DOHH2 (cell line): ENCODE measurements at regions not wholly inside any gene's neighbourhood (a gene's known extent, or its start where the extent isn't known, plus 50 kb on each side); places are given as distances from the start of the nearest gene placed in this dataset.

Experiments used
- H3F3A ChIP-seq: fragments of 200-600 bp; sonication (generic), shearing (Covaris generic); 2 replicates; pipeline ENCODE4 v1.6.0; 2016; ENCODE audit warnings: antibody characterized with exemption, mild to moderate bottlenecking; ENCODE audit not compliant: control insufficient read depth, insufficient read depth
- H3K27ac ChIP-seq: fragments of 200-600 bp; sonication (generic); 2 replicates; pipeline ENCODE4 v1.5.1; 2014; ENCODE audit warnings: low read depth, mild to moderate bottlenecking, low read length, moderate library complexity
- H3K27me3 ChIP-seq: fragments of 200-600 bp; sonication (generic); 2 replicates; pipeline ENCODE4 v1.6.1; 2014; ENCODE audit warnings: mild to moderate bottlenecking, low read length, mixed read lengths; ENCODE audit not compliant: control insufficient read depth
- H3K36me3 ChIP-seq: fragments of 200-600 bp; sonication (generic); 2 replicates; pipeline ENCODE4 v1.6.1; 2014; ENCODE audit warnings: mild to moderate bottlenecking, low read length, moderate library complexity, mixed read lengths; ENCODE audit not compliant: control insufficient read depth
- H3K4me1 ChIP-seq: fragments of 200-600 bp; sonication (generic); 2 replicates; pipeline ENCODE4 v1.6.1; 2014; ENCODE audit warnings: mild to moderate bottlenecking, low read length, mixed read lengths; ENCODE audit not compliant: control insufficient read depth
- H3K4me2 ChIP-seq: fragments of 200-600 bp; sonication (generic); 2 replicates; pipeline ENCODE4 v1.6.0; 2014; ENCODE audit warnings: mild to moderate bottlenecking, low read length, moderate library complexity
- H3K4me3 ChIP-seq: fragments of 200-600 bp; sonication (generic); 2 replicates; pipeline ENCODE4 v1.5.1; 2014; ENCODE audit warnings: mild to moderate bottlenecking, low read length, mixed read lengths
- H3K79me2 ChIP-seq: fragments of 200-600 bp; sonication (generic); 2 replicates; pipeline ENCODE4 v1.6.1; 2014; ENCODE audit warnings: mild to moderate bottlenecking, low read length, mixed read lengths; ENCODE audit not compliant: control insufficient read depth
- H3K9me2 ChIP-seq: fragments of 200-600 bp; sonication (generic); replicated peaks from 2 replicates; pipeline ENCODE4 v1.6.1; 2014; ENCODE audit warnings: mild to moderate bottlenecking, low read length, mixed read lengths; ENCODE audit not compliant: control insufficient read depth
- H3K9me3 ChIP-seq: fragments of 200-600 bp; sonication (generic); 2 replicates; pipeline ENCODE4 v1.6.1; 2014; ENCODE audit warnings: antibody characterized with exemption, low read length, mixed read lengths; ENCODE audit not compliant: control insufficient read depth, insufficient read depth
- H4K20me1 ChIP-seq: fragments of 200-600 bp; sonication (generic); 2 replicates; pipeline ENCODE4 v1.6.0; 2014; ENCODE audit warnings: low read depth, mild to moderate bottlenecking, antibody characterized with exemption, low read length, moderate library complexity; ENCODE audit not compliant: control insufficient read depth, insufficient read depth
- EZH2phosphoT487 ChIP-seq: fragments of 200-600 bp; sonication (generic); IDR thresholded peaks from 2 replicates; pipeline ENCODE4 v1.6.1; 2017; ENCODE audit warnings: borderline replicate concordance, mild to moderate bottlenecking, antibody characterized with exemption, low read length, moderate library complexity, mixed read lengths
- TF ChIP-seq, protein P1 (sequence below): fragments of 200-600 bp; sonication (generic); IDR thresholded peaks from one replicate; pipeline ENCODE4 v1.5.1; 2014; ENCODE audit warnings: antibody characterized with exemption, mild to moderate bottlenecking, low read depth, low read length; ENCODE audit not compliant: poor library complexity, severe bottlenecking

GRCh38 chr4:186891859-186892486 is 168.3 kb upstream of the FAT1 start:
- no peaks in the 10 kb centered on the region for H3K9me2 ChIP-seq
- no peaks in the 10 kb centered on the region for H4K20me1 ChIP-seq
- no peaks in the 10 kb centered on the region for H3K79me2 ChIP-seq
- H3K9me3 ChIP-seq = no peaks in the 10 kb centered on the region; the same call in 1 of the 2 replicates
- no peak for TF ChIP-seq EZH2phosphoT487
- TF ChIP-seq, protein P1, sequence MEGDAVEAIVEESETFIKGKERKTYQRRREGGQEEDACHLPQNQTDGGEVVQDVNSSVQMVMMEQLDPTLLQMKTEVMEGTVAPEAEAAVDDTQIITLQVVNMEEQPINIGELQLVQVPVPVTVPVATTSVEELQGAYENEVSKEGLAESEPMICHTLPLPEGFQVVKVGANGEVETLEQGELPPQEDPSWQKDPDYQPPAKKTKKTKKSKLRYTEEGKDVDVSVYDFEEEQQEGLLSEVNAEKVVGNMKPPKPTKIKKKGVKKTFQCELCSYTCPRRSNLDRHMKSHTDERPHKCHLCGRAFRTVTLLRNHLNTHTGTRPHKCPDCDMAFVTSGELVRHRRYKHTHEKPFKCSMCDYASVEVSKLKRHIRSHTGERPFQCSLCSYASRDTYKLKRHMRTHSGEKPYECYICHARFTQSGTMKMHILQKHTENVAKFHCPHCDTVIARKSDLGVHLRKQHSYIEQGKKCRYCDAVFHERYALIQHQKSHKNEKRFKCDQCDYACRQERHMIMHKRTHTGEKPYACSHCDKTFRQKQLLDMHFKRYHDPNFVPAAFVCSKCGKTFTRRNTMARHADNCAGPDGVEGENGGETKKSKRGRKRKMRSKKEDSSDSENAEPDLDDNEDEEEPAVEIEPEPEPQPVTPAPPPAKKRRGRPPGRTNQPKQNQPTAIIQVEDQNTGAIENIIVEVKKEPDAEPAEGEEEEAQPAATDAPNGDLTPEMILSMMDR = no peak
- no peak overlapping the region for H3K4me2 ChIP-seq
- no peaks in the 10 kb centered on the region for H3K4me1 ChIP-seq
- H3K27me3 ChIP-seq = no peaks in the 10 kb centered on the region
- H3K4me3 ChIP-seq = no peak overlapping the region
- H3F3A ChIP-seq = no peaks in the 10 kb centered on the region
- H3K36me3 ChIP-seq = no peaks in the 10 kb centered on the region
- no peak overlapping the region for H3K27ac ChIP-seq

GRCh38 chr4:186898367-186898766 is 174.7 kb upstream of the FAT1 start:
- Histone ChIP-seq H3K9me2 (no peaks in the 10 kb centered on the region), H3K4me2 (no peak overlapping the region), H3K9me3 (no peaks in the 10 kb centered on the region), H3F3A (no peaks in the 10 kb centered on the region), H3K36me3 (no peaks in the 10 kb centered on the region), H3K27ac (no peak overlapping the region), H3K79me2 (no peaks in the 10 kb centered on the region), H3K4me3 (no peak overlapping the region), H3K27me3 (no peaks in the 10 kb centered on the region), H4K20me1 (no peaks in the 10 kb centered on the region), H3K4me1 (no peaks in the 10 kb centered on the region)
- no peak for TF ChIP-seq EZH2phosphoT487
- TF ChIP-seq, protein P1 = no peak

DNA sequence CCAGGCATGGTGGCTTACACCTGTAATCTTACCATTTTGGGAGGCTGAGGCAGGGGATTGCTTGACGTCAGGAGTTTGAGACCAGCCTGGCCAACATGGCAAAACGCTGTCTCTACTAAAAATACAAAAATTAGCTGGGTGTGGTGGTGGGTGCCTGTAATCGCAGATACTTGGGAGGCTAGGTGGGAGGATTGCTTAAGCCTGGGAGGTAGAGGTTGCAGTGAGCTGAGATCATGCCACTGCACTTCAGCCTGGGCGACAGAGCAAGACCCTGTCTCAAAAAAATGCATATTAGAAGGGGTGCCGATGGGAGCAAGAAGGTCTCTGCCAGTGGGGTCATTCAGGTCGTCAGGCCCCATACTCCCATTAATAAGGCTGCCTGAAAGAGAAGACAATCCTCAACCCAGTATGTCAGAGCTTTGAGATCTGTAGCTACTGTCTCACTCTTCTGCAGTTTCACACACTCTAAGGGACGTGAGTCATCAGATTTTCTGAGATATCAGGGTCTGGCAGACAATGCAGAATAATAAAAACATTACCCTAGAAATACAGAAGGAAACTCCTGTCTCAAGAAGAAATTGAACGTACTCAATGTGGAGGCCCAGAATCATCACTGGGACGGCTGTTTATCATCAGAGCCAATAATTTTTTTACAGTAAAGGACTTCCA is 176.7 kb upstream of the FAT1 start:
- Histone ChIP-seq H3F3A (no peaks in the 10 kb centered on the region), H3K4me3 (no peak overlapping the region), H3K4me1 (no peaks in the 10 kb centered on the region), H3K27ac (no peak overlapping the region), H3K27me3 (no peaks in the 10 kb centered on the region), H3K36me3 (no peaks in the 10 kb centered on the region), H3K9me3 (no peaks in the 10 kb centered on the region), H4K20me1 (no peaks in the 10 kb centered on the region), H3K9me2 (no peaks in the 10 kb centered on the region), H3K4me2 (no peak overlapping the region), H3K79me2 (no peaks in the 10 kb centered on the region)
- TF ChIP-seq, protein P1 = no peak
- TF ChIP-seq EZH2phosphoT487 = no peak
